ENCODE measurements at regions not wholly inside any gene's neighbourhood (a gene's known extent, or its start where the extent isn't known, plus 50 kb on each side); places are given as distances from the start of the nearest gene placed in this dataset.

GRCh38 chr10:123413353-123413752, 252.8 kb upstream of the GPR26 start:
- TF ChIP-seq GATA2 (IDR thresholded peaks at IDR 0.05; ENCODE audit: low read depth, low read length): no peak
- TF ChIP-seq GATA3 (IDR thresholded peaks at IDR 0.05; ENCODE audit: low read depth, low read length): no peak
